HepG2 (cell line): ENCODE measurements at regions not wholly inside any gene's neighbourhood (a gene's known extent, or its start where the extent isn't known, plus 50 kb on each side); places are given as distances from the start of the nearest gene placed in this dataset.

ENCODE experiments used
- ATAC-seq: fragments of 200-7000 bp; cut with Tn5 transposase; 3 replicates; pipeline ENCODE4 v1.9.1; 2020; ENCODE audit warnings: mild to moderate bottlenecking, moderate library complexity
- BruUV-seq: library from RNA; stranded (reverse); fragments of 400-500 nt; replicated peaks from 2 replicates; lab custom pipeline; 2021; lab: Mats Ljungman, UMichigan
- CTCF ChIA-PET: fragments of 300-600 bp; formaldehyde crosslinking; extraction: SDS; loops from one replicate; lab custom pipeline; 2021; ENCODE audit warnings: low total read pairs, inconsistent platforms, low intra/inter-chr PET ratio; lab: Yijun Ruan, JAX
- POLR2A ChIA-PET: fragments of 350-600 bp; sonication (Branson Sonifier 250); formaldehyde crosslinking; loops from one replicate; lab custom pipeline; 2020; ENCODE audit warnings: antibody characterized with exemption, inconsistent platforms; lab: Yijun Ruan, JAX
- DNase-seq: peaks from one replicate; pipeline ENCODE4 v3.0.0-alpha.2; 2015; ENCODE audit warnings: low spot score
- FAIRE-seq: peaks from 3 replicates; lab custom pipeline; 2011; peaks lifted over from hg19 to GRCh38; lab: Jason Lieb, UNC
- H2AFZ ChIP-seq: one replicate; pipeline ENCODE4 v1.6.1; 2011; ENCODE audit warnings: low read length, inconsistent platforms
- H3K27ac ChIP-seq: fragments of 300-600 bp; 3 replicates; pipeline ENCODE4 v1.8.0; 2011; ENCODE audit warnings: mixed run types, mild to moderate bottlenecking, mixed read lengths, low read length, inconsistent platforms; ENCODE audit not compliant: insufficient read depth; ENCODE audit errors: extremely low read length
- H3K27me3 ChIP-seq, 2 experiments: fragments of 200-600 bp in 1 of 2; 2 replicates in 1 of 2; 3 replicates in 1 of 2; pipeline versions ENCODE4 v1.6.0 to v1.8.0; 2011; ENCODE audit warnings: low read length in 2 of 2, mild to moderate bottlenecking in 2 of 2, moderate library complexity in 2 of 2, inconsistent platforms in 1 of 2; ENCODE audit not compliant: insufficient read depth in 2 of 2, control insufficient read depth in 1 of 2
- H3K36me3 ChIP-seq, 2 experiments: fragments of 200-600 bp in 1 of 2; replicated peaks in 1 of 2; 2 replicates in 1 of 2; 3 replicates in 1 of 2; pipeline versions ENCODE4 v1.5.1 to v1.8.0; 2011; ENCODE audit warnings: low read length in 2 of 2, inconsistent platforms in 1 of 2; ENCODE audit not compliant: insufficient read depth in 2 of 2, control insufficient read depth in 1 of 2
- H3K4me1 ChIP-seq: 2 replicates; pipeline ENCODE4 v1.5.1; 2012; ENCODE audit warnings: low read length, inconsistent platforms; ENCODE audit not compliant: insufficient read depth
- H3K4me2 ChIP-seq: 2 replicates; pipeline ENCODE4 v1.6.0; 2011; ENCODE audit warnings: low read depth, low read length, inconsistent platforms
- H3K4me3 ChIP-seq, 3 experiments: fragments of 200-600 bp in 1 of 3; sonication (generic), shearing (Covaris generic) in 1 of 3; replicated peaks in 1 of 3; 2 replicates each; pipeline ENCODE4 v1.5.1; 2011 to 2016; ENCODE audit warnings: low read length in 3 of 3, inconsistent platforms in 2 of 3, low read depth in 2 of 3, mild to moderate bottlenecking in 2 of 3, control low read depth in 1 of 3, mixed read lengths in 1 of 3; ENCODE audit not compliant: insufficient read depth in 1 of 3
- H3K79me2 ChIP-seq: one replicate; pipeline ENCODE4 v1.6.1; 2011; ENCODE audit warnings: low read length, inconsistent platforms; ENCODE audit not compliant: insufficient read depth
- H3K9ac ChIP-seq: 2 replicates; pipeline ENCODE4 v1.6.0; 2011; ENCODE audit warnings: mild to moderate bottlenecking, low read depth, low read length, inconsistent platforms; ENCODE audit not compliant: insufficient read depth
- H3K9me3 ChIP-seq: 2 replicates; pipeline ENCODE4 v1.5.1; 2012; ENCODE audit warnings: mild to moderate bottlenecking, low read length
- H4K20me1 ChIP-seq: 2 replicates; pipeline ENCODE4 v1.6.0; 2011; ENCODE audit warnings: inconsistent platforms, mild to moderate bottlenecking, low read length, moderate library complexity; ENCODE audit not compliant: insufficient read depth
- GABPB1 ChIP-seq: IDR thresholded peaks from 2 replicates; pipeline ENCODE4 v1.6.1; 2016; ENCODE audit warnings: mild to moderate bottlenecking, missing genetic modification reagents, moderate library complexity, missing compliant biosample characterization
- PCBP2 ChIP-seq: fragments of 200-400 bp; formaldehyde crosslinking; optimal IDR thresholded peaks from 2 replicates; pipeline ENCODE3; 2018; ENCODE audit warnings: low read length, low read depth; ENCODE audit not compliant: poor library complexity, severe bottlenecking
- ZNF44 ChIP-seq: sonication (generic); formaldehyde crosslinking; IDR thresholded peaks from 2 replicates; pipeline ENCODE4 v1.5.1; 2020; ENCODE audit warnings: mild to moderate bottlenecking, missing genetic modification reagents
- ZNF816 ChIP-seq: sonication (generic); formaldehyde crosslinking; IDR thresholded peaks from 2 replicates; pipeline ENCODE4 v1.8.0; 2022; ENCODE audit warnings: missing genetic modification reagents, mild to moderate bottlenecking, borderline replicate concordance
- WGBS: methylation state at CpG from one replicate; pipeline ENCODE4 v1.1.6; 2017; ENCODE audit warnings: low lambda C conversion rate; 5-methylcytosine and 5-hydroxymethylcytosine counted together
- in situ Hi-C: cut with HindIII; loops from 2 replicates; pipeline ENCODE4 v1.10.0; 2017; ENCODE audit warnings: low pct_unique_long_range_greater_than_20kb; ENCODE audit not compliant: extremely low pct_ligation_motif_present
- intact Hi-C: fragments of 100-400 bp; cut with micrococcal nuclease; formaldehyde crosslinking; loops from one replicate; pipeline ENCODE4 v1.10.0; 2022; ENCODE audit not compliant: unreplicated experiment
- TF ChIP-seq, protein P1 (sequence below): sonication (generic); formaldehyde crosslinking; IDR thresholded peaks from 2 replicates; pipeline ENCODE4 v1.4.0; 2020; ENCODE audit warnings: missing genetic modification reagents

DNA sequence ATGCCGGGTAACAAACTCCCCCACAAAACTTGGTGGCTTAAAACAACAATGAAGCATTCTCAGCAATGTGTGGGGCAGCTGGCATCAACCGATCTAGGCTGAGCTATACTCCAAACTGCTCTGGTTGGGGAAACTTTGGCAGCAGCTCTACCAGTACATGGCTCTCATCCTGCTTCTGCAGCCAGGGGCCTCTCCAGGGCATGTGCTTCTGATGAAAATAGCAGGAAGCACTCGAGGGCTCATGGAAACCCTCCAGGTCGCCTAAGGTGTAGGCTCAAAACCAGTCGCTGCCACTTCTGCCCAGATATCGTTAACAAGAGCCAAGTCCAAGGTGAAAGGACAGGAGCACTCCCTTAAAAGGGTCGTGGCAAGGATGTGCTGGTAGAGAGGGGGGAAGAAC lies 134.1 kb downstream of the TEX36 start (continued):
- TF ChIP-seq, protein P1, sequence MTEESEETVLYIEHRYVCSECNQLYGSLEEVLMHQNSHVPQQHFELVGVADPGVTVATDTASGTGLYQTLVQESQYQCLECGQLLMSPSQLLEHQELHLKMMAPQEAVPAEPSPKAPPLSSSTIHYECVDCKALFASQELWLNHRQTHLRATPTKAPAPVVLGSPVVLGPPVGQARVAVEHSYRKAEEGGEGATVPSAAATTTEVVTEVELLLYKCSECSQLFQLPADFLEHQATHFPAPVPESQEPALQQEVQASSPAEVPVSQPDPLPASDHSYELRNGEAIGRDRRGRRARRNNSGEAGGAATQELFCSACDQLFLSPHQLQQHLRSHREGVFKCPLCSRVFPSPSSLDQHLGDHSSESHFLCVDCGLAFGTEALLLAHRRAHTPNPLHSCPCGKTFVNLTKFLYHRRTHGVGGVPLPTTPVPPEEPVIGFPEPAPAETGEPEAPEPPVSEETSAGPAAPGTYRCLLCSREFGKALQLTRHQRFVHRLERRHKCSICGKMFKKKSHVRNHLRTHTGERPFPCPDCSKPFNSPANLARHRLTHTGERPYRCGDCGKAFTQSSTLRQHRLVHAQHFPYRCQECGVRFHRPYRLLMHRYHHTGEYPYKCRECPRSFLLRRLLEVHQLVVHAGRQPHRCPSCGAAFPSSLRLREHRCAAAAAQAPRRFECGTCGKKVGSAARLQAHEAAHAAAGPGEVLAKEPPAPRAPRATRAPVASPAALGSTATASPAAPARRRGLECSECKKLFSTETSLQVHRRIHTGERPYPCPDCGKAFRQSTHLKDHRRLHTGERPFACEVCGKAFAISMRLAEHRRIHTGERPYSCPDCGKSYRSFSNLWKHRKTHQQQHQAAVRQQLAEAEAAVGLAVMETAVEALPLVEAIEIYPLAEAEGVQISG: no peak

DNA sequence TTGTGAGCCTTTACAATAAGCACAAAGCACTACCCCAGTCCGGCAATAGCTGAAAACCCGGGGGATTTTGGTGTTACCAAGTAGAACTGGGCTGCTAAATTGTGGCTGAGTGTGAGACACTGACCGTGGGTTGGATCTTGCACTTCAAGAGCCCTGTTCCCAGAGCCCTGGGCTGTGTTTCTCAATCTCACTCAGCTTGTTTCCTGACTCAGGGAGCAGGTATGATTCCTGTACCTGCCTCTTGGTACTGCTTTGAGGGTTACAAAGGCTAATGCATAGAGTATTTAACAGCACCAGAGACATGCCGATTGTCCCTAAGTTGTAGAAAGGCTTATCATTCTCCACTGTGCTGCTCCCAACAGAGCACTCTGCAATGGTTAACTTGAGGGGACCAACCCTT lies 134.6 kb downstream of the TEX36 start:
- CTCF ChIA-PET: no interaction called here
- Histone ChIP-seq H3K4me1 (no peaks in the 10 kb centered on the region), H2AFZ (no peak overlapping the region), H4K20me1 (no peaks in the 10 kb centered on the region), H3K9ac (no peak overlapping the region), H3K36me3 (no peaks in the 10 kb centered on the region), H3K79me2 (no peaks in the 10 kb centered on the region), H3K9me3 (no peaks in the 10 kb centered on the region), H3K4me3 (no peak overlapping the region), H3K27ac (no peak overlapping the region), H3K27me3 (peaks cover 3 to 34% of the 10 kb centered on the region in 2 experiments; a peak in 4 of 5 replicates), H3K4me2 (no peak overlapping the region)
- no peak for ATAC-seq
- no TSS peak for BruUV-seq
- TF ChIP-seq ZNF816 (CRISPR knock-in tag) (no peak), PCBP2 (no peak), ZNF44 (CRISPR knock-in tag) (no peak), GABPB1 (no peak)
- no peak for FAIRE-seq
- in situ Hi-C loops (no loop called here), intact Hi-C loops (no loop called here)
- DNase-seq: no peak
- POLR2A ChIA-PET: no interaction called here
- WGBS: 6% methylated on average over 4 of the region's 4 CpGs
